PFSK-1 (cell line): ENCODE measurements at regions not wholly inside any gene's neighbourhood (a gene's known extent, or its start where the extent isn't known, plus 50 kb on each side); places are given as distances from the start of the nearest gene placed in this dataset.

Experiments used
- FOXP2 ChIP-seq: optimal IDR thresholded peaks from 2 replicates; pipeline ENCODE3; 2011; ENCODE audit warnings: borderline replicate concordance, control low read depth, inconsistent platforms; ENCODE audit not compliant: insufficient read depth; ENCODE audit errors: extremely low read length, extremely low read depth
- POLR2AphosphoS5 ChIP-seq: IDR thresholded peaks from 2 replicates; pipeline ENCODE4 v1.6.1; 2012; ENCODE audit warnings: low read depth, mild to moderate bottlenecking, control low read depth, low read length, moderate library complexity
- SIN3A ChIP-seq: IDR thresholded peaks from 2 replicates; pipeline ENCODE4 v1.6.1; 2012; ENCODE audit warnings: mild to moderate bottlenecking, low read length, moderate library complexity, borderline replicate concordance; ENCODE audit not compliant: insufficient read depth
- TAF1 ChIP-seq: IDR thresholded peaks from 2 replicates; pipeline ENCODE4 v1.6.1; 2012; ENCODE audit warnings: low read length, control low read depth, borderline replicate concordance; ENCODE audit not compliant: insufficient read depth
- TF ChIP-seq, protein P1 (sequence below), 2 experiments: IDR thresholded peaks; 2 replicates each; pipeline versions ENCODE4 v1.6.1 to v1.8.0; 2011 to 2012; ENCODE audit warnings: low read depth in 2 of 2, low read length in 2 of 2, control low read depth in 1 of 2, inconsistent platforms in 1 of 2, mild to moderate bottlenecking in 1 of 2, moderate library complexity in 1 of 2; ENCODE audit not compliant: insufficient read depth in 1 of 2

DNA sequence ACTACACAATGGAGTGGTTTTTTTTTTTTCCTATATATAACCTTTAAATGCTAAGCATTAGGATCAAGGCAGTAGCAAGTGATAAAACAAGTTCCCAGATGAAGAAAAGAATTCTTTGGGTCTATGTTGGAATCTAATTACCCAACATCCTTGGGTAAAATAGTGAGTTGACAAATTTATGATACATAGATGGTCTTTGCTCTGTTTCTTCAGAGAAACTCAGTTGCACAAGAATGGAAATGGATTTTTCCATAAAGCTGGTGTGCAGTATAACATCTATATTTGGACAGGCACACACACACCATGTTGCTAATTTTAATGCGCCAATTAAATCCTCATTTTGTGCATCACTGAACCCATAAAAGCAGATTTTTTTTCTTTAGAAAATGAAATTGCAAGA, 137.0 kb upstream of the MED14 start:
- TF ChIP-seq POLR2AphosphoS5 (no peak), TAF1 (no peak), SIN3A (no peak), FOXP2 (no peak)
- TF ChIP-seq, protein P1, sequence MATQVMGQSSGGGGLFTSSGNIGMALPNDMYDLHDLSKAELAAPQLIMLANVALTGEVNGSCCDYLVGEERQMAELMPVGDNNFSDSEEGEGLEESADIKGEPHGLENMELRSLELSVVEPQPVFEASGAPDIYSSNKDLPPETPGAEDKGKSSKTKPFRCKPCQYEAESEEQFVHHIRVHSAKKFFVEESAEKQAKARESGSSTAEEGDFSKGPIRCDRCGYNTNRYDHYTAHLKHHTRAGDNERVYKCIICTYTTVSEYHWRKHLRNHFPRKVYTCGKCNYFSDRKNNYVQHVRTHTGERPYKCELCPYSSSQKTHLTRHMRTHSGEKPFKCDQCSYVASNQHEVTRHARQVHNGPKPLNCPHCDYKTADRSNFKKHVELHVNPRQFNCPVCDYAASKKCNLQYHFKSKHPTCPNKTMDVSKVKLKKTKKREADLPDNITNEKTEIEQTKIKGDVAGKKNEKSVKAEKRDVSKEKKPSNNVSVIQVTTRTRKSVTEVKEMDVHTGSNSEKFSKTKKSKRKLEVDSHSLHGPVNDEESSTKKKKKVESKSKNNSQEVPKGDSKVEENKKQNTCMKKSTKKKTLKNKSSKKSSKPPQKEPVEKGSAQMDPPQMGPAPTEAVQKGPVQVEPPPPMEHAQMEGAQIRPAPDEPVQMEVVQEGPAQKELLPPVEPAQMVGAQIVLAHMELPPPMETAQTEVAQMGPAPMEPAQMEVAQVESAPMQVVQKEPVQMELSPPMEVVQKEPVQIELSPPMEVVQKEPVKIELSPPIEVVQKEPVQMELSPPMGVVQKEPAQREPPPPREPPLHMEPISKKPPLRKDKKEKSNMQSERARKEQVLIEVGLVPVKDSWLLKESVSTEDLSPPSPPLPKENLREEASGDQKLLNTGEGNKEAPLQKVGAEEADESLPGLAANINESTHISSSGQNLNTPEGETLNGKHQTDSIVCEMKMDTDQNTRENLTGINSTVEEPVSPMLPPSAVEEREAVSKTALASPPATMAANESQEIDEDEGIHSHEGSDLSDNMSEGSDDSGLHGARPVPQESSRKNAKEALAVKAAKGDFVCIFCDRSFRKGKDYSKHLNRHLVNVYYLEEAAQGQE (IDR thresholded peaks at IDR 0.05; ENCODE audit: insufficient read depth in 1 of 2, low read depth in 2 of 2, low read length in 2 of 2): no peak
